ENCODE measurements at regions not wholly inside any gene's neighbourhood (a gene's known extent, or its start where the extent isn't known, plus 50 kb on each side); places are given as distances from the start of the nearest gene placed in this dataset.

DNA sequence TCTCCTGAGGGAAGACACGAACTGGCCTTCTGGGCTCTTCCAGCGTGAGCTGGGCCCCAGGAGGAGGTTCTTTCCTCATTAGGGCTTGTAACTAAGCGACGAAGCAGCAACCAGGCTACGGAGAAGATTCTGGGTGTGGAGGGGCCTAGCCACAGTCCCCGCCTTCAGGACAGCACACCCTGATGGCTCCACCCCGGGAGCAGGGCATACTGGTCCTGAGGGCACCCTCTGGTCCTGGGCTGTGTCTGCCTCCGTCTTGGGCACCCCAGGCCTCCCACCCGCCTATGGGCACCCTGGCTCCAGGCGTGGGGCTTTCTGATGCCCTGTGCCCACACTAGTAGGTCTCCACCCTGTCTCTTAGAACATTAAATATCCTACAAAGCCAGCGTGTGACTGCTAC, 136.4 kb downstream of the OLFM1 start:
- Mint-ChIP-seq H3K27me3 (peaks cover 0 to 14% (median 0%) of the 10 kb centered on the region in 5 donors), H3K27ac (no peak overlapping the region)
- peak in 1 of 10 donors; percentile 24 for DNase-seq

GRCh38 chr9:135224286-135224877, 136.9 kb downstream of the OLFM1 start:
- DNase-seq (peak in 1 of 10 donors; percentile 45), ATAC-seq (no peak)
- POLR2A ChIA-PET, result no interaction called here
- H3K4me1 Mint-ChIP-seq, result no peaks in the 10 kb centered on the region
- no peaks in the 10 kb centered on the region for H3K36me3 Mint-ChIP-seq
- no peaks in the 10 kb centered on the region for H3K9me3 Mint-ChIP-seq
- H3K27me3 Mint-ChIP-seq, result peaks cover 0 to 14% (median 0%) of the 10 kb centered on the region in 5 donors
- H3K4me3 Mint-ChIP-seq, result no peak overlapping the region
- H3K27ac Mint-ChIP-seq, result no peak overlapping the region

More for the DNA sequence above, 136.4 kb downstream of the OLFM1 start:
- no peaks in the 10 kb centered on the region for H3K4me1 Mint-ChIP-seq
- no peaks in the 10 kb centered on the region for H3K36me3 Mint-ChIP-seq
- no peaks in the 10 kb centered on the region for H3K9me3 Mint-ChIP-seq
- no peak overlapping the region for H3K4me3 Mint-ChIP-seq
- POLR2A ChIA-PET, result no interaction called here
- no peak for ATAC-seq

GRCh38 chr9:135224921-135225541, 137.6 kb downstream of the OLFM1 start:
- H3K9me3 Mint-ChIP-seq, result no peaks in the 10 kb centered on the region
- H3K27ac Mint-ChIP-seq, result no peak overlapping the region
- H3K4me3 Mint-ChIP-seq, result no peak overlapping the region

GRCh38 chr9:135225619-135226228, 138.3 kb downstream of the OLFM1 start:
- H3K36me3 Mint-ChIP-seq, result no peaks in the 10 kb centered on the region
- ATAC-seq (no peak), DNase-seq (peak in 1 of 10 donors; percentile 15)
- peaks cover 0 to 13% (median 8%) of the 10 kb centered on the region in 5 donors for H3K27me3 Mint-ChIP-seq
- POLR2A ChIA-PET, result no interaction called here
- H3K4me3 Mint-ChIP-seq, result no peak overlapping the region
- H3K4me1 Mint-ChIP-seq, result no peaks in the 10 kb centered on the region
- no peaks in the 10 kb centered on the region for H3K9me3 Mint-ChIP-seq
- no peak overlapping the region for H3K27ac Mint-ChIP-seq

More at GRCh38 chr9:135224921-135225541, 137.6 kb downstream of the OLFM1 start:
- POLR2A ChIA-PET, result no interaction called here
- DNase-seq (peak in 1 of 10 donors; percentile 26), ATAC-seq (no peak)
- no peaks in the 10 kb centered on the region for H3K36me3 Mint-ChIP-seq
- H3K27me3 Mint-ChIP-seq, result peaks cover 0 to 14% (median 5%) of the 10 kb centered on the region in 5 donors
- no peaks in the 10 kb centered on the region for H3K4me1 Mint-ChIP-seq

DNA sequence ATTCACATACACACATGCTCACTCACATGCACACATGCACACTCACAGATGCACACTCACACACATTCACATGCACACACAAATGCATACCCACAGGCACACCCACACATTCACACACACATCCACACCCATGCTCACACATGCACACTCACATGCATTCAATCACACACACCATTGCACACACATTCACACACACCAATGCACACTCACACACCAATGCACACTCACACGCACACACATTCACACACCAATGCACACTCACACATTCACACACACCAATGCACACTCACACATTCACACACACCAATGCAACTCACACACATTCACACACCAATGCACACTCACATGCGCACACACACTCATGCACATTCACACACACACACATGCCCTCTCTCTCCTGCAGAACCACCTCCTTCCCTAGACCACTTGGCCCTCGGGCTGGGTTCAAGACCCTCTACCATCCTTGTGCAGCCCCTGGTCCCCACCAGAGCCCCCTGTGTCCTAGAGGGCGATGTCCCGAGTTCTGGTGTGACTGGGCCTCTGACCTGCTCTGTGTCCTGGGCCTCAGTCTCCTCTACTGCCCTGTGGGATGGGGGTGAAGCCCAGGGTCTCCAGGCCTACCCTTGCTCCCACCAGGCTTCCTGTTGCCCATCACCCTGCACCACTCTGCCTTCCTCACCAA, 139.0 kb downstream of the OLFM1 start:
- POLR2A ChIA-PET, result no interaction called here

GRCh38 chr9:135227641-135228251, 140.3 kb downstream of the OLFM1 start:
- POLR2A ChIA-PET, result no interaction called here
- H3K27ac Mint-ChIP-seq, result no peak overlapping the region
- no peaks in the 10 kb centered on the region for H3K4me1 Mint-ChIP-seq
- H3K27me3 Mint-ChIP-seq, result peaks cover 2 to 22% (median 13%) of the 10 kb centered on the region in 5 donors
- H3K36me3 Mint-ChIP-seq, result no peaks in the 10 kb centered on the region
- H3K4me3 Mint-ChIP-seq, result no peak overlapping the region
- ATAC-seq (no peak), DNase-seq (peak in 1 of 10 donors; percentile 56)
- no peaks in the 10 kb centered on the region for H3K9me3 Mint-ChIP-seq

More for the DNA sequence above, 139.0 kb downstream of the OLFM1 start:
- Mint-ChIP-seq H3K4me3 (no peak overlapping the region), H3K27me3 (peaks cover 1 to 20% (median 11%) of the 10 kb centered on the region in 5 donors), H3K9me3 (no peaks in the 10 kb centered on the region), H3K36me3 (no peaks in the 10 kb centered on the region), H3K27ac (no peak overlapping the region), H3K4me1 (no peaks in the 10 kb centered on the region)
- DNase-seq, result peak in 1 of 10 donors; percentile 45
- ATAC-seq, result no peak

- Mint-ChIP-seq H3K4me3 (no peak overlapping the region), H3K4me1 (no peaks in the 10 kb centered on the region), H3K36me3 (peaks cover 0 to 4% (median 0%) of the 10 kb centered on the region in 3 donors), H3K27me3 (peaks cover 2 to 22% (median 13%) of the 10 kb centered on the region in 5 donors), H3K27ac (no peak overlapping the region), H3K9me3 (peaks cover 0 to 5% (median 0%) of the 10 kb centered on the region in 9 donors)
- POLR2A ChIA-PET, result no interaction called here
- DNase-seq (peak in 1 of 10 donors; percentile 62), ATAC-seq (no peak)
These were observed 141.0 kb downstream of the OLFM1 start for GRCh38 chr9:135228345-135228982.

- peak in 1 of 10 donors; percentile 24 for DNase-seq
- ATAC-seq, result no peak
- Mint-ChIP-seq H3K4me1 (no peaks in the 10 kb centered on the region), H3K36me3 (peaks cover 0 to 5% (median 0%) of the 10 kb centered on the region in 3 donors), H3K9me3 (peaks cover 0 to 11% (median 2%) of the 10 kb centered on the region in 9 donors), H3K4me3 (no peak overlapping the region), H3K27me3 (peaks cover 2 to 22% (median 13%) of the 10 kb centered on the region in 5 donors), H3K27ac (no peak overlapping the region)
- POLR2A ChIA-PET, result no interaction called here
These were observed 141.6 kb downstream of the OLFM1 start for GRCh38 chr9:135228983-135229625.

DNA sequence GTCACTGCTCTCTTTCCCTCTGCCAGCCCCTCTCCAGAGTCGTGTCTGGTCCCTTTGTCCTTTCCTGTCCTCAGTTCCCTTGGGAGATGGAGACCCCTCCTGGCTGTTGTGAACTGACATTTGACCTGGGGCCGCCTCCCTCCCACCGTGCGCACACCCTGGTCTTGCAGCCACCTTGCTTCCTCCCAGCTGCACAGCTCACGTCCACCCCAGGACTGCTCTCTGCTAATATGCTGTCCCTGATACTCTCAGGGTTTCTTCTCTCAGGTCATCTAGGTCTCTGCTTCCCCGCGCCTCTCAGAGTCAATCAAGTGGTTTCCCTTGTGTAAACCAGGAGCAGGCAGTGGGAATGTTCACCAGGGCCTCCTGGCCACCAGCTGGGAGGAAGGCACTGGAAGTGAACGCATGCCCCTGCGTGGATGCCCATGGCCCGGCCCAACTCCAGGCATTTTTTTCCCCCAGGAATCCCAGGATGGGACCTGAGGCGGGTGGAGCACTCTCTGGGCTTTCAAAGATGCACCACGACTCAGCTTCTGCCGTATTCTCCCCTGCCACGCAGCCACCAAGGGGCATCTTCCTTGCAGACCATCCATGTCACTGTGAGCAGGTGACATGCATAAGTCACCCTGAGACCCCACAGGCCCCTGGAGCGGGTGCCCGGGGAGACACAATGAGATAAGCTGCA, 142.4 kb downstream of the OLFM1 start:
- H3K4me1 Mint-ChIP-seq, result no peaks in the 10 kb centered on the region
- POLR2A ChIA-PET, result no interaction called here
- peak in 1 of 10 donors; percentile 41 for DNase-seq
- no peak overlapping the region for H3K4me3 Mint-ChIP-seq
- no peak for ATAC-seq
- peaks cover 0 to 18% (median 4%) of the 10 kb centered on the region in 9 donors for H3K9me3 Mint-ChIP-seq
- H3K27ac Mint-ChIP-seq, result peak overlapping the region in 1 of 10 donors; percentile 20
- H3K27me3 Mint-ChIP-seq, result peaks cover 2 to 22% (median 13%) of the 10 kb centered on the region in 5 donors
- H3K36me3 Mint-ChIP-seq, result peaks cover 0 to 5% (median 0%) of the 10 kb centered on the region in 3 donors

GRCh38 chr9:135230386-135230765, 142.9 kb downstream of the OLFM1 start:
- peaks cover 0 to 5% (median 0%) of the 10 kb centered on the region in 3 donors for H3K36me3 Mint-ChIP-seq
- peaks cover 2 to 22% (median 13%) of the 10 kb centered on the region in 5 donors for H3K27me3 Mint-ChIP-seq
- no peak overlapping the region for H3K4me3 Mint-ChIP-seq
- no peak overlapping the region for H3K27ac Mint-ChIP-seq
- no peaks in the 10 kb centered on the region for H3K4me1 Mint-ChIP-seq
- H3K9me3 Mint-ChIP-seq, result peaks cover 0 to 19% (median 4%) of the 10 kb centered on the region in 9 donors
- DNase-seq, result peak in 1 of 10 donors; percentile 52
- no peak for ATAC-seq
- POLR2A ChIA-PET, result no interaction called here

GRCh38 chr9:135230817-135231520, 143.5 kb downstream of the OLFM1 start:
- Mint-ChIP-seq H3K36me3 (peaks cover 0 to 5% (median 0%) of the 10 kb centered on the region in 3 donors), H3K9me3 (peaks cover 0 to 19% (median 4%) of the 10 kb centered on the region in 9 donors), H3K27me3 (peaks cover 4 to 22% (median 13%) of the 10 kb centered on the region in 5 donors), H3K4me1 (no peaks in the 10 kb centered on the region), H3K27ac (no peak overlapping the region), H3K4me3 (no peak overlapping the region)
- POLR2A ChIA-PET, result no interaction called here
- ATAC-seq (no peak), DNase-seq (peak in 1 of 10 donors; percentile 58)

Data from naive thymus-derived CD8-positive, alpha-beta T cell (primary cell).